ENCODE measurements at regions not wholly inside any gene's neighbourhood (a gene's known extent, or its start where the extent isn't known, plus 50 kb on each side); places are given as distances from the start of the nearest gene placed in this dataset.

GRCh38 chr14:104464907-104465306 is 114.7 kb upstream of the C14orf180 start:
- TF ChIP-seq ZNF114 (tag by site-specific recombination; IDR thresholded peaks at IDR 0.05) (no peak), ZSCAN5A (tag by site-specific recombination; IDR thresholded peaks at IDR 0.05) (no peak), CTCF (tag by site-specific recombination; IDR thresholded peaks at IDR 0.05) (no peak), PRDM10 (tag by site-specific recombination; IDR thresholded peaks at IDR 0.05) (no peak), PRDM1 (tag by site-specific recombination; IDR thresholded peaks at IDR 0.05) (no peak), SCRT1 (tag by site-specific recombination; IDR thresholded peaks at IDR 0.05; ENCODE audit: borderline replicate concordance) (no peak), ATF2 (tag by site-specific recombination; IDR thresholded peaks at IDR 0.05; ENCODE audit: low read depth) (no peak), REST (tag by site-specific recombination; IDR thresholded peaks at IDR 0.05) (no peak), ZNF280D (tag by site-specific recombination; IDR thresholded peaks at IDR 0.05) (no peak), ZNF768 (tag by site-specific recombination; IDR thresholded peaks at IDR 0.05) (no peak), MYNN (tag by site-specific recombination; IDR thresholded peaks at IDR 0.05; ENCODE audit: borderline replicate concordance) (no peak)

Data from HEK293 (cell line).